NCI-H1436 (cell line): ENCODE measurements at regions not wholly inside any gene's neighbourhood (a gene's known extent, or its start where the extent isn't known, plus 50 kb on each side); places are given as distances from the start of the nearest gene placed in this dataset.
"Not testable (repeated sequence)": the region's sequence is repeated elsewhere in the genome, so short reads cannot be mapped to it uniquely, and the experiment has no call there.

ENCODE experiments used
- DNase-seq: peaks from one replicate; lab custom pipeline; 2025; lab: John Stamatoyannopoulos, UW

DNA sequence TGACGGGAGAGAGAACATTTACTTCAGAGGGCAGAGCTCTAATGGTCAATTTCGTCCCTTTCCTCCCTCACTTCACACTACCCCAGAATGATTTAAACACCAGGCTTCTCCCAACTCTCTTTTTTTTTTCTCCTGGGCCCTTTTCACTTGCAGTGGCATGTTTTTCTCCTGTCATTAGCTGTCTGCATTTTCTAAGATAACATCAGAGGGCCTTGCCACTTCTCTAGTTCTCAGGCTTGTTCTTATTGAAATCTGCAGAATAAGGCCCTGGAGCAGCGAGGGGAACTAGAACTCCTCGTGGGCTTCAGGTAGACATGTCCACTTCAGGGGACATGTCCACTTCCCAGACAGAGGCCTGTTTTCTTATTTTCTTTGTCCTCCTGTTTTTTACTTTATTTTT is 514.4 kb upstream of the TBL1XR1 start:
- DNase-seq, result no peak

DNA sequence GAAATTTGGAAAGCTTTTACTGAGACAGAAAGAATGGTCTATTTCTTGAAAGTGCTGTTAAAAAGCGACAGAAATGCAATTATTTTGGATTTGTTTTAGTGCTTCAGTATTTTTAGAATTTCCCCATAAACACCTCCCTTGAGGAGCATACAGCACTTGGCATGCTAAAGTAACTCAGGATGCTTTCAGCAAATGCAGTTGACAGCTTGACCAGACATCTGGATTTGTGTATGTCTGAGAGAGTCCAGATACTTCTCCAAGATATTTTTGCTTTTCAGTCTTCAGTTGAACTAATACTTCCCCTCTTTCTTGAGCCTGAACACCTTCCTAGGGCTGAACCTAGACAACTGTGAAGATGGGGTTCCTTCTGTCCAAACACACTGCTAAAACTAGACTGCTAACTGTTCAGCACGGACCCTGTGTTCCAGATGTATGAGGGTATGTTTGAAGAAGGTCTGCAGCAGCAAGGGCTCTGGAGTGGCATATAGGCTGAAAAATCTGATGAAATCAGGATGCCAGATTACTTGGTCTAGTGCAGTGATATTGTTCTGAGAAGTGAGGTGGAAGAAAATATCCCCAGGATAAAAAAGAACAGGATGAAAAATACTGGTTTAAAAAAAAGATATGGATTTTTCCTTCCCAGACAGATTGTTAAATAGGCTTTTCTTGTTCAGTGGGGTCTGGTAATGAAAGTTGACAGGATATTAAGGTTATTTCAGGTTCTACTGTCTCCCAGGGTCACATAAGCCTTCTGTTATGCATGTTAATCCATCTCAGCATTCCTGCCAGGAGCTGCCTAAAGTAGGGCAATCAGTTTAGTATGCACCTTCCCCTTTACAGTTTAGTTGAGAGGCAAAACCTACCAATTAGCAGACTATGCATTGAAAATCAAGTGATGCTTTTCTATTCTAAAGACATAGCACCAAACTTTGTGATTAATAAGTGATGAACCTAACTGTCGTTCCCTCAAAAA is 516.9 kb upstream of the TBL1XR1 start:
- DNase-seq, result no peak

DNA sequence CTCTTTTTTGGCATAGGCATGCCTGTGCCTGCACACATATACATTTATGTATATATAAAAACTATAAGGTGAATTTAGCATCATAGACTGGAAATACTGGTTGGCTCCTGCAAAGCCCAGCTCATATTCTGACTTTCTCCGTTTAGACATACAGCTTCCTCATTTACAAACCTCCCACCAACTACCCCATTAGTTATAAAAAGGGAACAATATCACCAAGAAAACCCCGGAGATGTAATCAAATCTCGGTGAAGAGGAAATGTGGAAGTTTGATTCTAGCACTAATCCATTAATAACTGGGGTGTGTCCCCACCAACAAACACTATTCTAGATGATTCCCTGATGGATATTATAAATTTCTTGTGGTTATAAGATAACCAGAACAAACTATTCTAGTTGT is 517.7 kb upstream of the TBL1XR1 start:
- DNase-seq, result no peak

DNA sequence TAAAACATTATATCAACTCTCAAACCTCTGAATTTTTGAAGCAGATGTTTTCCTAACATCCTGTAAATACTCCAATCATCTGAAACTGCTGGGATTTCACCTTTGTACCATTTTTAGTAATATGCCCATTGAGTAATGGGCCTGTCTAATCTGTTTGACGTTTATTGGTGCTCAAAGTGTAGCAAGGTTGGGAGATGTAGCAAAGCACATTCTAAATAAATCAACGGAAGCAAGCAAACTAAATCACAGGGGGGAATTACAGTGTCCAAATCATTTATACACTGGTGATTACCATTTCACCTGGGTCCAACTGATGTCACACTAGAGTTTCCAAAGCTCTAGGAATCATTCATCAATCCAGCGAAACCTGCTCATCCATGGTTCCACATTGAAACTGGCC is 518.7 kb upstream of the TBL1XR1 start:
- DNase-seq, result no peak

DNA sequence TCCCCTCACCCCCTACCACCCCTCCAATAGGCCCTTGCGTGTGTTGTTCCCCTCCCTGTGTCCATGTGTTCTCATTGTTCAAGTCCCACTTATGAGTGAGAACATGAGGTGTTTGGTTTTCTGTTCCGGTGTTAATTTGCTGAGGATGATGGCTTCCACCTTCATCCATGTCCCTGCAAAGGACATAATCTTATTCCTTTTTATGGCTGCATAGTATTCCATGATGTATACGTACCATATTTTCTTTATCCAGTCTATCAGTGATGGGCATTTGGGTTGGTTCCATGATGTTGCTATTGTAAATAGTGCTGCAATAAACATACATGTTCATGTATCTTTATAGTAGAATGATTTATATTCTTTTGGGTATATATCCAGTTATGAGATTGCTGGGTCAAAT is 523.6 kb upstream of the TBL1XR1 start:
- not testable (repeated sequence) for DNase-seq

DNA sequence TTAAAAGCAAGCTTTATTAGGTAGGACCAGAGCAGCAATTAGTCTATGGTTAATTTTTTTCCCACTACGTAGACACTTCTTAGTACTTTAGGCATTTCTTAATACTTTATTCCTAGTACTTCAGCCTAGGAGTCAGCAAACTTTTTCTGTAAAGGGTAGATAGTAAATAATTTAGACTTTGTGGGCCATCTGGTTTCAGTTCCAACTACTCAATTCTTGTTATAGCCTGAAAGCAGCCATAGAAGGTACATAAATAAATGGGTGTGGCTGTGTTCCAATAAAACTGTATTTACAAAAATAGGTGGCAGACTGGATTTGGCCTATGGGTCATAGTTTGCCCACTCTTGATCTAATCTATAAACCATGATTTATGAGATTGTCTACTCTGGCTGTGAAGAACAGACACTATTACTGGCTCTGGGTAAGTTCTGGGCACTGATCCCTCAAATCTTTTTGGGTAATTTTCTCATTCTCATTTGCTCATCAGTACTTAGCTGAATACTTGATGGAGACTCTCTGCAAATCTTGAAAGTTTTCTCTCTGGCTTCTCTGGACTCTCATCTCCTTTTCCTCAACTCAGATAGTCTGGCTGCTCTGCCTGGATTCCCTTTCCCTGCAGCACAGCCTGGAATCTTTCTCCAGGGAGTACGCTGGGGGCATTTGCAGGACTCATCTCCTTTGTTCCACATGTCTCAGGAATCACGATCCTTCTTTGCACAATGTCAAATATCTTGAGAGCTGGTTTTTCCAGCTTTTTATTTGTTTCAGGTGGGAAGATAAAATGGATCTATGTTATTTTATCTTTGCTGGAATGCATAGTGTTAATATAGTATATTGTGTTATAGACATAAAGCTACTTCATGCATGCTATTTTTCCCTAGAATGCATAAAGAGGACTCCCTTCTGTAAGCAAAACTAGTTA is 524.8 kb upstream of the TBL1XR1 start:
- no peak for DNase-seq

DNA sequence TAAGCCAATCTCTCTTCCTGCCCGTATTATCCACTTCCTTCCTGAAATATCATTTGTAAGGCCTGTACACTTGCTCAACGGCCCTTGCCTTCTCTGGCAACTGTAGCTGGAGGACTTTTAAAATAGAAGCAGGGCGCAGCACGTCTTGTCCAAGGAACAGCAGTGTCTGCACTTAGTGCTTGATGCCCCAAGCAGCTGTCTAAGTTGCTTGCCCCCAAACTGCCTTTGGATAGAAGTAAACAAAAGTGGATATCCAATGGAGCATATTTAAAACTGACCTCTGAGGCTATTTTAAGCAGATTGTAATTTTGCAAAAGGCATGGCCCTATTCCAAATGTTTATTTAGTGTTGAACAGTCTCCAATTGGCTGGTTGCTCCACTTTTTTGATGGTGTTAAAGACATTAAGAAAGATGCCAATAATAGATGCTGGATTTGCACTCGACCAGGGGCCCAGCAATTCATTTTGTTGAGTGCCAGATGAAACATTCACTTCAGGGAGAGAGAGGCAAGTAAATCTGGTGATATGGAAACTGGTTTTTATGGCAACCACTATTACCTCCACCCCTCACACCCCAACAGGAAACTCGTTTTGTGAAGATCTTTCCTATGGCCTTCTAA is 526.8 kb upstream of the TBL1XR1 start:
- DNase-seq, result no peak

DNA sequence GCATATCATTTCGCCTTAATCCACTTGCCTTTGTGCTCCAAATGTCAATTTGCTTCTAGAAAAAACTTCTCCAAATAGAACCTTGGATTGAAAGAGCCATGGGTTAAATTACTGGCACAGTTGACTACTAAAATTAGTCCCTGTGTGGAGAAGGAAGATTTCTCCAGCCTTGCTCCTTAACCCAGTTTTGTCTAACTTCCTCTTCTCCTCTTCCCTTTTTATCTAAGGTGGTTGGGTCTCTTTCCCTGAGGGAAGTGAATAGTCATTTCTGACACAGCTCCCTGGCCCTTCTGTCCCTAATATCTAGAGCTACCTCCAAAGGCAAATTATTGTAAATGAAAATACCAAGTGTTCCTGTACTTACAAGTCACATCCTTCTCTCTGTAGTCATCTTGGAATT is 527.9 kb upstream of the TBL1XR1 start:
- no peak for DNase-seq

DNA sequence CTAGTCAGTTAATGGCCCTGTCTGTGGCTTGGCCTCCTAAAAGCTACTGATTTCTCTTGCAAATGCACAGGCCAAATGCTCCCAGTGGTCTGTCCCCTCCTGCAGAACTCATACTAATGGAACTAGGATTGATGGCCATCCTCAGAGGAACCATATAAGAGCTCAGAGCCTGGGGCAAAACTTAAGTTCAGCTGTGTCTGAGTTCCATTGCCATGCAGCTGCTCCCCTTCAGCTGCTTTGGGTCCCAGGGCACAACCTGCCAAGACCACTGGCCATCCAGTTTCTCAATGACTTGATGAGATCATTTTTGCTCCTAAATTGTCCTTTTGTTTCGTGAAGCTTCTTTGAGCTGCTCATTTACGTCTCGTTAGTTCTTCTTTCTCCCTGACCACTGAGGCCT is 529.5 kb upstream of the TBL1XR1 start:
- no peak for DNase-seq

DNA sequence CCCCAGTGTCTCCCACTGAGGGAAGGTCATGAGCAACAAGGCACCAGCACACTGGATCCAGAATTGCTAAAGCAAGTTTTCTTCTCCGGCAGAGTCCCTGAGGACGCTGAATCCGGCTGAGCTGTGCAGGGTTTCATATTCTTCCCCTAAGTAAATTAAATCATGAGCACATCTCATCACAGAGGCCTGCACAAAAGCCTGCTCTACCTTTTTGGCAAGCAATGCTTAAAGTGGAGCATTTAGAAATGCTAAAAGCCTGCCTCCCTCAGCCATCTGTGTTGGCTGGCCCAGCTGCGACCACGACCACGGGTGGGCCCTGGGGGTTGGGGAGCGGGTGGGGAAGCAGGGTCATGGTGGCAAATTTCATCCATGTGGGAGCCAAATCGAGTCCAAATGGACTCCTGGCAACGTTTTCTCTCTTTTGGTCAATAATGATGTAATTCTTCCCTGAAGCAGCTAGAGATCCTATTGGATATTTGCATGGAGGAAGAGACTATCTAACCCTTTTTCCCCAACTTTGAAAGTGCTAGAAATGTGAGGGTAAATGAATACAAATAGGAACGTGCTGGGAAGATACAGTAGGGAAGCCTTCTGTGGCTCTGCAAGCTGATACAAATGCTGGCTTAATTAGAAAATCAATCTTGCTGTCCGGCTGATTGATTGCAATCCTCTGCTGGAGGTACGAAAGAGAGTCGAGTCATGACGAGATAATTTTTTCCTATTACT is 532.8 kb upstream of the TBL1XR1 start:
- DNase-seq, result peak; percentile 81

DNA sequence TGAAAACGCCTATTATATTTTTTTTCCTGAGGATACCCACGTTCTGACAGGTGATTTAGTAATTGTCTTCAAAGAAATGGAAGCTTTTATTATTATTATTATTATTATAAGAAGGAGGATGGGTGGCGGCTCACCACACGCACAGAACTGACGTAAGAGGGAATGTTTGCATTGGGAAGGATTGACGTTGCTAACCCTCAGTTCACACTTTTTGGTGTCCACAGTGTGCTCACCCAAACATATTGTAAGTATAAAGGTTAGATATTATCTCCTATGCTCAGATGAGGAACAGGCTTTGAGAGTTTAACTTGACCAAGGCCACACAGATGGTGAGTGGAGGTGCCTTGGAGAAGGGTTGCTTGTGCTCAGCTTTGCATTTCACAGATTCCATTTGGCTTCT is 533.5 kb upstream of the TBL1XR1 start:
- no peak for DNase-seq

DNA sequence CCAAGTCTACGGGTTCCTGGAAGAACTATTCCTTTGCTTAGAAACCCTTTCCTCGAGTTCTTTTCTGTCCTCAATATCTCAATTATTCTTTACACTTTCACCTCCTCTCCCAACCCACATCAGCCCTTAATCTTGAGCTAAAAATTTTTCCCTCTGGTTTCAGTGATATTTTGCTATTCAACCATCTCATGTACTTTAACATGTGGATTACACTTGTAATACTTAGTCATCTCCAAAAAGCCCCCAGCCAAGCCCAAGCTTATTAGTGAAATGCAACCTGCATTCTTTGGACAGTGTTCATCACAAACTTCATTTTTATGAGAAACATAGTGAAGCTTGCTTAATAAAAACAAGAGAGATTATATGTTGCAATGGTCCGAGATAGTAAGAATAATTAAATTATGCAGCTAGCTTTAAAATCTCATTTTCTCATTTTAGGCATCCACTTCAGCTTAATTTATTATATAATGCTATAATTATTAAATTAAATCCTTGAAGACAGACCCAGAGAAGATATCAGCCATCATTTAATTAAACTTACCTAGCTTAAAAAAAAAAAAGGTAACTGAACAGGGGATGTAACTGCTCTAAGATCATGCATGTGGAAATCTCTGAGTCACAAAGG is 534.5 kb upstream of the TBL1XR1 start:
- DNase-seq, result no peak

DNA sequence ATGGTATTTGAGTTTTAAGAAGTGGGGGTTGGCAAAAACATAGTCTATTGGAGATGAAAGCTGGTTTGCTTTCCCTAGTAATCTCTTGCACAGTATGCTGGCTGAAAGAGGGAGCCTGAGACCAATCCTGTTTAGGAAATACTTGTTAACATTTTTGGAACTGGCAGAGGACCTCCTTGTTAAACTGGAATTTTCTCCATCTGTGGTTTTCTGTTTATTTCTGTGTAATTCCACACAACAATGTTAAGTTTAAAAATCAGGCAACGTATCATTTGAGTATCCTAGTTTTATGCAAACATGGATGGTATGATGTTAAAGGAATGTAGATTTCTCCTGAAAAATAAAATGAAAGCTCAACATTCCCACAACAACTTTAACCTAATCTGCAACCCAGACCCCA is 536.0 kb upstream of the TBL1XR1 start:
- DNase-seq, result no peak

DNA sequence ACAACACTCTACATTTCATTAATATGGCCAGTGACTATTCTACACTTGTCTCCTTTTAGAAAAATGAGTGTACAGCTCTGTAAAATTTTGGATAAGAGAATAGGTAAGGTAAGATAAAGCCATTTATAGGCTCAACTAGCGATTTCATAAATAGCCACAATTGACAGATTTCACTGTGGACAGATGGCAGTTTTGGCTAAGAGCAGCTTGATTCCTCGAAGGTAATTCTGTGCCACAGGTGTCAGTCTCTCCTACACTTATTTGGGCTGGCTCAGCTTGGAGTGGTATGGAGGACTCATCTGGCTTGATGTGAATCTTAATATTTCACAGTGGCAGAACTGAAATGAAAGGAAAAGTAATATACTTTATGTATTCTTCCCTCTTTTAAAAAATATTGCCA is 536.7 kb upstream of the TBL1XR1 start:
- no peak for DNase-seq

DNA sequence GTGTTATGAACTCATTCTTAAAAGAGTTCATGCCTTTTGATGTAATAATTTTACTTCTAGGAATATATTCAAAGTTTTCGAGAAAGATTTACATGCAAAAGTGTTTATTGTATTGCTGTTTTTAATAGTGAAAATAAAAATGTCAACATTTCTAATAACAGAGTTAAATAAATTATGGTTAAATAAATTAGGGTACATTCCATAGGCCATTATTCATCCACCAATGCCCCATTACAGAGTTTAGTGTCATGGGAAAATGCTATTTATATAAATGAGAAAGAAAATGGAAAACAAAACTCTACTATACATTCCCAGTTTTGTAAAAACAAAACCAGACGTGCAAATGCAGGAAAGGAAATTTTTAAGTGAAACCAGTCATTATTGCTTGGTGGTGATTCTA is 538.1 kb upstream of the TBL1XR1 start:
- DNase-seq, result no peak

DNA sequence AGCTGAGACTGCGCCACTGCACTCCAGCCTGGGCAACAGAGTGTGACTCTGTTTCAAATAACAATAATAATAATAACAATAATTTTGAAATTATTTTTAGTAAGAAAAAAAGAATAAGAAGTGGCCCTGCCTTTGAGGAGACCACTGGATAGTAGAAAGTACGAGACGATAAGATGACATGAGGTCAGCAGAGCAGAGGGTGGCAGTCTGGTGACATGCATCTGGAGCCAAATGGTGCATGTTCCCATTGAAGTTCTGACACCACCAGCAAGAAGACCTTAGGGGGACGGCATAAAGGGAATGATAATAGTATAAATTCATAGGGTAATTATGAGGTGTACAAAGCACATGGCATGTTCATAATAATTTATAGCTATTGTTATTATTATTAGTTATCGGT is 542.2 kb upstream of the TBL1XR1 start:
- no peak for DNase-seq

DNA sequence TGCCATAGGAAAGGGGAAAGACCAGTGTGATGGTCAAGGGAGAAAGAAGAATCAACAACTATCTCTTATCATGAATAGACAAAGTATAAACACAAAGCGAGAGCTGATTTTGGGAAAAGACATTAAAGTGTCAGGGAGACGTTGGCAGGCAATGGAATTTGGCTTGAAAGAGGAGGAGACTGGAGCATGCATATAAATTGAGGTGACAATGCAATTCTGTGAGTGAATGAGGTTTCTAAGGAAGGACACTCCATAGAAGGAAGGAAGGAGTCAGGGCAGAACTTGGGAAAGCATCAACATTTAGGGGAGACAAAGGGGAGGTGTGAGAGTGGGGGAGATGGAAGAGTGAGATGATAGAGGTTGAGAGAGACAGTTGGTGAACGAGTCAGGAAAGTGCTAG is 543.0 kb upstream of the TBL1XR1 start:
- no peak for DNase-seq

DNA sequence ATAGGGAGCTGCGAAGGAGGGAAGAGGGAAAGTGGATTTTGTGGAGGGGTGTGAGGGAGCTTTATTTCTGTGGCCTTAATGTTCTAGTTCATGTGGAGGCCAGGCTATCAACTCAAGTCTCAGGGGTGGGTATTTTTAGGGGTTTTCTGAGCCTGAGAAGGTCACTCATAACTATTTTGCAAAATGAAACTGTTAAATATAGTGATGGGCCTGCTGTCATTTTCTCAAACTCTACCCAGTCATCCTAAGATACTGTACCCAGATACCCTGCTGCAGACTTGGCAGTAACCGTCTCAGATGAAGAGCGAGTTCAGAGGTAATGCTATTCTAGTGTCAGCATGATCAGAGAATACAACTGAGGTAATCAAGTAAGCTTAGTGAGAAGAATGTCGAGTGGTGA is 545.0 kb upstream of the TBL1XR1 start:
- DNase-seq, result no peak

DNA sequence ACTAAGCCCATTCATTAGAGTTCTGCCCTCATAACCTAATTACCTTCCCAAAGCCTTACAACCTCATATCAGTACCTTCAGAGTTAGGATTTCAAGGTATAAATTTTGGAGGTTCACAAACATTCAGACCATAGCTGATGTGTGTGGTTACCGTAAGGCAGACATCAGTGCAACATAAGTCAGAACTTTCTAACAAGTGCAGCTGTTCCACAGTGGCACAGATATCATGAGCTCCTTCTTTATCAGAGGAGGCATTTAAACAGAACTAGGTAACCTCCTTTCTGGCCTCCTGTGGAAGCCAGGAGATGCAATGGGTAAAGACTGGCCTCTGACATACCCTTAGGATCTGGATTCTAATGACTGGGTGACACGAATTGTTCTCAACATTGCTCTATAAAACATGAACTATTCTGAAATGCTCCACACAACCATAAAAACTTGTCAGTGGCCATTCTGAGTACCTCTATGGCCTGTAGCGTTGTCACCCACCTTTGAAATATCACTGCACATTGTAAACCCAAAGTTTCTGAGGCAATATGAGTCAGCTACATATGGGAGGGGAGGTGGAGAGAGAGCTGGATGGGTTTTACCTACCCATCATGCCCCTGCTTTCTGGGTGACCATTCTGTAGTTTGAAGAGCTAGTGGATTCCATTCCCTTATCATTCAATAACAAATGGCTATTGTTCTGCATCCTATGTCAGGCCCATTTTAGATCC is 546.0 kb upstream of the TBL1XR1 start:
- DNase-seq, result no peak

DNA sequence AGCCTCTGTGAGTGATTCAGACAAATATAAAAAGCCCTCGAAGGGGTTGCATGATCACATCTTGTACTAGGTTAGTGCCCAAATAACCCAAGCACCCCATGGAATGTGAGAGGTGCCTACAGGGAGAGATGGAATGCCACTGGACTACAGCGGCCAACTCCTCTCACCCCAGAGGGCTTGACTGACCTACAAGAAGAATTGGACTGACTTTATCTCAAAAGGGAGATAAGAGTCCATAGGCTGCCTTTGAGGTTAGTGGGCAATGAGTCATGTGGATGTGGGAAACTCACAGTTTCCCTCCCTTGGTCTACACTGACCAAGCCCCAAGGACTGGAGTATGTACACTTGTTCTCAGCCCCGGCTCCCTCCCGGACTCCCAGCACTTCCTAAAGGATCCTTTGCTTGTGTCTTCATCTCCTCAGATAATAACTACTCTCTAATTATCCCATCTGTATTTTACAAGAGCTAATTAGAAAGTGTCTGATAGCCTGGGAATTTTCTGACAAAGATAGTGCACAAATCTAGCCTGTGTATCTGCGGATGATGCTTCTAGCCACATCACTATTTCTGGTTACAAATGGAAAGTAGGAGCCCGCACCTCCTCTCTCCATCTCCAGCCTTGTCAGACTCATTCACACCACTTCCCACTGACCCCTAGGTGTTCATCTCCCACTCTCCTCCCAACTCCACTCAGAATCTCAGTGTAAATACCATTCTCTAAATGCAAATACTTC is 547.8 kb upstream of the TBL1XR1 start:
- DNase-seq, result no peak
